DND-41 (cell line): ENCODE measurements at regions not wholly inside any gene's neighbourhood (a gene's known extent, or its start where the extent isn't known, plus 50 kb on each side); places are given as distances from the start of the nearest gene placed in this dataset.
"Not testable (repeated sequence)": the region's sequence is repeated elsewhere in the genome, so short reads cannot be mapped to it uniquely, and the experiment has no call there.

Source experiments
- ATAC-seq: fragments of 200-7000 bp; cut with Tn5 transposase; 3 replicates; pipeline ENCODE4 v1.9.1; 2021; ENCODE audit warnings: low read depth; ENCODE audit not compliant: insufficient read depth
- DNase-seq: peaks from one replicate; pipeline ENCODE4 v3.0.0-alpha.2; 2020
- H2AFZ ChIP-seq: 2 replicates; pipeline ENCODE4 v1.6.0; 2012; ENCODE audit warnings: low read depth, low read length
- H3K27ac ChIP-seq: 2 replicates; pipeline ENCODE4 v1.5.1; 2012; ENCODE audit warnings: low read length, inconsistent platforms
- H3K27me3 ChIP-seq: fragments of 200-600 bp; sonication (generic); 2 replicates; pipeline ENCODE4 v1.6.0; 2012; ENCODE audit warnings: low read length, mild to moderate bottlenecking, inconsistent platforms; ENCODE audit not compliant: insufficient read depth, poor library complexity
- H3K36me3 ChIP-seq: 2 replicates; pipeline ENCODE4 v1.5.1; 2012; ENCODE audit warnings: low read length, inconsistent platforms; ENCODE audit not compliant: insufficient read depth
- H3K4me1 ChIP-seq: 2 replicates; pipeline ENCODE4 v1.5.1; 2012; ENCODE audit warnings: mild to moderate bottlenecking, low read length; ENCODE audit not compliant: insufficient read depth
- H3K4me2 ChIP-seq: 2 replicates; pipeline ENCODE4 v1.6.0; 2012; ENCODE audit warnings: mild to moderate bottlenecking, moderate library complexity, low read length, inconsistent platforms; ENCODE audit not compliant: insufficient read depth
- H3K4me3 ChIP-seq, 2 experiments: fragments of 200-600 bp in 1 of 2; shearing (Covaris generic) in 1 of 2; 2 replicates each; pipeline ENCODE4 v1.5.1; 2012 to 2016; ENCODE audit warnings: inconsistent platforms in 2 of 2, low read length in 2 of 2, mild to moderate bottlenecking in 2 of 2, low read depth in 1 of 2, moderate library complexity in 1 of 2
- H3K79me2 ChIP-seq: 2 replicates; pipeline ENCODE4 v1.6.0; 2012; ENCODE audit warnings: low read length, inconsistent platforms; ENCODE audit not compliant: insufficient read depth
- H3K9ac ChIP-seq: 2 replicates; pipeline ENCODE4 v1.6.0; 2012; ENCODE audit warnings: low read depth, mild to moderate bottlenecking, inconsistent platforms, low read length, moderate library complexity
- H3K9me3 ChIP-seq: 2 replicates; pipeline ENCODE4 v1.5.1; 2012; ENCODE audit warnings: low read length, moderate library complexity, mild to moderate bottlenecking, inconsistent platforms; ENCODE audit not compliant: insufficient read depth, severe bottlenecking
- H4K20me1 ChIP-seq: 2 replicates; pipeline ENCODE4 v1.6.0; 2012; ENCODE audit warnings: low read length; ENCODE audit not compliant: insufficient read depth
- EZH2 ChIP-seq: IDR thresholded peaks from 3 replicates; pipeline ENCODE4 v1.6.1; 2012; ENCODE audit warnings: borderline replicate concordance, low read depth, mild to moderate bottlenecking, moderate library complexity, low read length, inconsistent platforms; ENCODE audit not compliant: severe bottlenecking
- TF ChIP-seq, protein P1 (sequence below): IDR thresholded peaks from 2 replicates; pipeline ENCODE4 v1.5.1; 2012; ENCODE audit warnings: borderline replicate concordance, low read length, moderate library complexity, mild to moderate bottlenecking; ENCODE audit not compliant: poor library complexity, severe bottlenecking; ENCODE audit errors: extremely low read depth

DNA sequence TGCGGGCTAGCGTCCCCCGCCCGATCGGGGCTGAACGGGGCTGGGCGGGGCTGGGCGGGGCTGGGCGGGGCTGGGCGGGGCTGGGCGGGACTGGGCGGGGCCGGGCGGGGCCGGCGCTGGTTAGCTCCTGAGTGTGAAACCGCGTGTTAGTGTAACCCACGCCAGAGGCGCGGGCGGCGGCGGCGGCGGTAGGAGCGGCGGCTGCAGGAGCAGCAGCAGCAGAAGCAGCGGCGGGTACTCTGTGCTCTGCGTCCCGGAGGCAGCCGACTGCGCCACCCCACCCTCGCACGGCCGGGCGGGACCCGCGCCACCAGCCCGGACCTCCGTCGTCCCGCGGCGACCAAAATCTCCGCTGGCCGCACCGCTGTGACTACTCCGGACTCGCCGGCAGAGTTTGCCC, 128.1 kb downstream of the LAS1L start:
- H3K4me2 ChIP-seq, result no peak overlapping the region
- no peak for ATAC-seq
- H3K4me1 ChIP-seq, result no peaks in the 10 kb centered on the region
- H3K27ac ChIP-seq, result no peak overlapping the region
- no peak for TF ChIP-seq EZH2
- TF ChIP-seq, protein P1, sequence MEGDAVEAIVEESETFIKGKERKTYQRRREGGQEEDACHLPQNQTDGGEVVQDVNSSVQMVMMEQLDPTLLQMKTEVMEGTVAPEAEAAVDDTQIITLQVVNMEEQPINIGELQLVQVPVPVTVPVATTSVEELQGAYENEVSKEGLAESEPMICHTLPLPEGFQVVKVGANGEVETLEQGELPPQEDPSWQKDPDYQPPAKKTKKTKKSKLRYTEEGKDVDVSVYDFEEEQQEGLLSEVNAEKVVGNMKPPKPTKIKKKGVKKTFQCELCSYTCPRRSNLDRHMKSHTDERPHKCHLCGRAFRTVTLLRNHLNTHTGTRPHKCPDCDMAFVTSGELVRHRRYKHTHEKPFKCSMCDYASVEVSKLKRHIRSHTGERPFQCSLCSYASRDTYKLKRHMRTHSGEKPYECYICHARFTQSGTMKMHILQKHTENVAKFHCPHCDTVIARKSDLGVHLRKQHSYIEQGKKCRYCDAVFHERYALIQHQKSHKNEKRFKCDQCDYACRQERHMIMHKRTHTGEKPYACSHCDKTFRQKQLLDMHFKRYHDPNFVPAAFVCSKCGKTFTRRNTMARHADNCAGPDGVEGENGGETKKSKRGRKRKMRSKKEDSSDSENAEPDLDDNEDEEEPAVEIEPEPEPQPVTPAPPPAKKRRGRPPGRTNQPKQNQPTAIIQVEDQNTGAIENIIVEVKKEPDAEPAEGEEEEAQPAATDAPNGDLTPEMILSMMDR, result no peak
- no peaks in the 10 kb centered on the region for H4K20me1 ChIP-seq
- no peaks in the 10 kb centered on the region for H3K79me2 ChIP-seq
- H3K27me3 ChIP-seq, result no peaks in the 10 kb centered on the region
- H3K9ac ChIP-seq, result no peak overlapping the region
- no peak overlapping the region for H2AFZ ChIP-seq
- H3K9me3 ChIP-seq, result no peaks in the 10 kb centered on the region
- no peak overlapping the region for H3K4me3 ChIP-seq
- no peaks in the 10 kb centered on the region; the same call in 1 of the 2 replicates for H3K36me3 ChIP-seq
- no peak for DNase-seq

DNA sequence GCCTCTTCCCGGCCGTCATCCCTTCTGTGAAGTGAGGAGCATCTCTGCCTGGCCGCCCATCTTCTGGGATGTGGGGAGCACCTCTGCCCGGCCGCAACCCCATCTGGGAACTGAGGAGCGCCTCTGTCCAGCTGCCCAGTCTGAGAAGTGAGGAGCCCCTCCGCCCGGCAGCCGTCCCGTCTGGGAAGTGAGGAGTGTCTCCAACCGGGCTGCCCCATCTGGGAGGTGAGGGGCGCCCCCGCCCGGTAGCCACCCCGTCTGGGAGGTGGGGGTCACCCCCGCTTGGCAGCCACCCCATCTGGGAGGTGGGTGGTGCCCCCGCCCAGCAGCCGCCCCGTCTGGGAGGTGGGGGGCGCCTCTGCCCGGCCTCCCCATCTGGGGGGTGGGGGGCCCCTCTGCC, 142.3 kb downstream of the LAS1L start:
- no peaks in the 10 kb centered on the region for H3K79me2 ChIP-seq
- ATAC-seq (no peak), DNase-seq (no peak)
- H3K27me3 ChIP-seq, result no peaks in the 10 kb centered on the region
- no peak overlapping the region for H3K4me3 ChIP-seq
- H3K9me3 ChIP-seq, result no peaks in the 10 kb centered on the region
- no peaks in the 10 kb centered on the region for H4K20me1 ChIP-seq
- H3K27ac ChIP-seq, result no peak overlapping the region
- no peak overlapping the region for H3K4me2 ChIP-seq
- no peaks in the 10 kb centered on the region for H3K36me3 ChIP-seq
- TF ChIP-seq, protein P1, result no peak
- no peak for TF ChIP-seq EZH2
- H2AFZ ChIP-seq, result no peak overlapping the region
- no peaks in the 10 kb centered on the region for H3K4me1 ChIP-seq
- no peak overlapping the region for H3K9ac ChIP-seq

DNA sequence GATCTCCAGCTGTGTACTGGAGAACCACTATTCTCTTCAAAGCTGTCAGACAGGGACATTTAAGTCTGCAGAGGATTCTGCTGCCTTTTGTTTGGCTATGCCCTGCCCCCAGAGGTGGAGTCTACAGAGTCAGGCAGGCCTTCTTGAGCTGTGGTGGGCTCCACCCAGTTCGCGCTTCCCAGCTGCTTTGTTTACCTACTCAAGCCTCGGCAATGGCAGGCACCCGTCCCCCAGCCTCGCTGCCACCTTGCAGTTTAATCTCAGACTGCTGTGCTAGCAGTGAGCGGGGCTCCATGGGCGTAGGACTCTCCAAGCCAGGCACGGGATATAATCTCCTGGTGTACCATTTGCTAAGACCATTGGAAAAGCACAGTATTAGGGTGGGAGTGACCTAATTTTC, 145.5 kb downstream of the LAS1L start:
- not testable (repeated sequence) for H3K27me3 ChIP-seq, H2AFZ ChIP-seq, H3K9me3 ChIP-seq, H3K4me1 ChIP-seq, H3K9ac ChIP-seq, H4K20me1 ChIP-seq, H3K4me2 ChIP-seq, ATAC-seq, H3K36me3 ChIP-seq, H3K4me3 ChIP-seq, H3K27ac ChIP-seq, DNase-seq, H3K79me2 ChIP-seq
